ENCODE measurements at regions not wholly inside any gene's neighbourhood (a gene's known extent, or its start where the extent isn't known, plus 50 kb on each side); places are given as distances from the start of the nearest gene placed in this dataset.

DNA sequence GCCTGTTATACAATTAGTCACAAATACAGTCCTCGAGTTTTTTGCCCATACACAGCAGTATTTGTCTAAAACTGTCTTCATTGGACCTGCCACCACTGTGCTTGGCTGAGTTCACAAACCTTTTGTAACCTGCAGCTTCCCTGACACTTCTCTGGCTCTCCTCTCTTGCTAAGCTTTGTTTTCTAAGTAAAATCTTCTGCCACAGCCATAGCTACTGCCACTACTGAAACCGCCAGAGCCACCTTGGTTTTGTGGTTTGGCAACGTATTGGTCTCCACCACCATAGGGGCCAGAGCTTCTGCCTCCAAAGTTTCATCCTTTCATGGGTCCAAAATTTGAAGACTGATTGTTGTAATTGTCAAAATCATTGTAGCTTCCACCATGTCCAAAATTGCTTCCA, 668.2 kb upstream of the BRINP3 start:
- TF ChIP-seq LARP7 (IDR thresholded peaks at IDR 0.05) (no peak), TCF7L2 (IDR thresholded peaks at IDR 0.05; ENCODE audit: low read depth, low read length) (no peak), RAD21 (CRISPR knock-in tag; conservative IDR thresholded peaks at IDR 0.05 in 1 of 2, IDR thresholded peaks at IDR 0.05 in 1 of 2) (no peak), SAP30 (IDR thresholded peaks at IDR 0.05; ENCODE audit: borderline replicate concordance, insufficient read depth, low read depth, low read length, poor library complexity, severe bottlenecking) (no peak), KDM2B (CRISPR knock-in tag; IDR thresholded peaks at IDR 0.05) (no peak), POLR2A (conservative IDR thresholded peaks at IDR 0.05) (no peak), BHLHE40 (IDR thresholded peaks at IDR 0.05; ENCODE audit: low read length) (no peak), SOX6 (IDR thresholded peaks at IDR 0.05) (no peak), POLR2AphosphoS5 (IDR thresholded peaks at IDR 0.05; ENCODE audit: control insufficient read depth, insufficient read depth, low read depth, low read length) (no peak), MAZ (CRISPR knock-in tag; conservative IDR thresholded peaks at IDR 0.05 in 1 of 2, IDR thresholded peaks at IDR 0.05 in 1 of 2) (no peak)
- TF ChIP-seq, protein P1, sequence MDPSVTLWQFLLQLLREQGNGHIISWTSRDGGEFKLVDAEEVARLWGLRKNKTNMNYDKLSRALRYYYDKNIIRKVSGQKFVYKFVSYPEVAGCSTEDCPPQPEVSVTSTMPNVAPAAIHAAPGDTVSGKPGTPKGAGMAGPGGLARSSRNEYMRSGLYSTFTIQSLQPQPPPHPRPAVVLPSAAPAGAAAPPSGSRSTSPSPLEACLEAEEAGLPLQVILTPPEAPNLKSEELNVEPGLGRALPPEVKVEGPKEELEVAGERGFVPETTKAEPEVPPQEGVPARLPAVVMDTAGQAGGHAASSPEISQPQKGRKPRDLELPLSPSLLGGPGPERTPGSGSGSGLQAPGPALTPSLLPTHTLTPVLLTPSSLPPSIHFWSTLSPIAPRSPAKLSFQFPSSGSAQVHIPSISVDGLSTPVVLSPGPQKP (CRISPR knock-in tag; IDR thresholded peaks at IDR 0.05), result no peak
- TF ChIP-seq, protein P2, sequence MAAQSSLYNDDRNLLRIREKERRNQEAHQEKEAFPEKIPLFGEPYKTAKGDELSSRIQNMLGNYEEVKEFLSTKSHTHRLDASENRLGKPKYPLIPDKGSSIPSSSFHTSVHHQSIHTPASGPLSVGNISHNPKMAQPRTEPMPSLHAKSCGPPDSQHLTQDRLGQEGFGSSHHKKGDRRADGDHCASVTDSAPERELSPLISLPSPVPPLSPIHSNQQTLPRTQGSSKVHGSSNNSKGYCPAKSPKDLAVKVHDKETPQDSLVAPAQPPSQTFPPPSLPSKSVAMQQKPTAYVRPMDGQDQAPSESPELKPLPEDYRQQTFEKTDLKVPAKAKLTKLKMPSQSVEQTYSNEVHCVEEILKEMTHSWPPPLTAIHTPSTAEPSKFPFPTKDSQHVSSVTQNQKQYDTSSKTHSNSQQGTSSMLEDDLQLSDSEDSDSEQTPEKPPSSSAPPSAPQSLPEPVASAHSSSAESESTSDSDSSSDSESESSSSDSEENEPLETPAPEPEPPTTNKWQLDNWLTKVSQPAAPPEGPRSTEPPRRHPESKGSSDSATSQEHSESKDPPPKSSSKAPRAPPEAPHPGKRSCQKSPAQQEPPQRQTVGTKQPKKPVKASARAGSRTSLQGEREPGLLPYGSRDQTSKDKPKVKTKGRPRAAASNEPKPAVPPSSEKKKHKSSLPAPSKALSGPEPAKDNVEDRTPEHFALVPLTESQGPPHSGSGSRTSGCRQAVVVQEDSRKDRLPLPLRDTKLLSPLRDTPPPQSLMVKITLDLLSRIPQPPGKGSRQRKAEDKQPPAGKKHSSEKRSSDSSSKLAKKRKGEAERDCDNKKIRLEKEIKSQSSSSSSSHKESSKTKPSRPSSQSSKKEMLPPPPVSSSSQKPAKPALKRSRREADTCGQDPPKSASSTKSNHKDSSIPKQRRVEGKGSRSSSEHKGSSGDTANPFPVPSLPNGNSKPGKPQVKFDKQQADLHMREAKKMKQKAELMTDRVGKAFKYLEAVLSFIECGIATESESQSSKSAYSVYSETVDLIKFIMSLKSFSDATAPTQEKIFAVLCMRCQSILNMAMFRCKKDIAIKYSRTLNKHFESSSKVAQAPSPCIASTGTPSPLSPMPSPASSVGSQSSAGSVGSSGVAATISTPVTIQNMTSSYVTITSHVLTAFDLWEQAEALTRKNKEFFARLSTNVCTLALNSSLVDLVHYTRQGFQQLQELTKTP (IDR thresholded peaks at IDR 0.05; ENCODE audit: low read depth in 1 of 2, partially characterized antibody in 2 of 2), result no peak
- TF ChIP-seq, protein P3, sequence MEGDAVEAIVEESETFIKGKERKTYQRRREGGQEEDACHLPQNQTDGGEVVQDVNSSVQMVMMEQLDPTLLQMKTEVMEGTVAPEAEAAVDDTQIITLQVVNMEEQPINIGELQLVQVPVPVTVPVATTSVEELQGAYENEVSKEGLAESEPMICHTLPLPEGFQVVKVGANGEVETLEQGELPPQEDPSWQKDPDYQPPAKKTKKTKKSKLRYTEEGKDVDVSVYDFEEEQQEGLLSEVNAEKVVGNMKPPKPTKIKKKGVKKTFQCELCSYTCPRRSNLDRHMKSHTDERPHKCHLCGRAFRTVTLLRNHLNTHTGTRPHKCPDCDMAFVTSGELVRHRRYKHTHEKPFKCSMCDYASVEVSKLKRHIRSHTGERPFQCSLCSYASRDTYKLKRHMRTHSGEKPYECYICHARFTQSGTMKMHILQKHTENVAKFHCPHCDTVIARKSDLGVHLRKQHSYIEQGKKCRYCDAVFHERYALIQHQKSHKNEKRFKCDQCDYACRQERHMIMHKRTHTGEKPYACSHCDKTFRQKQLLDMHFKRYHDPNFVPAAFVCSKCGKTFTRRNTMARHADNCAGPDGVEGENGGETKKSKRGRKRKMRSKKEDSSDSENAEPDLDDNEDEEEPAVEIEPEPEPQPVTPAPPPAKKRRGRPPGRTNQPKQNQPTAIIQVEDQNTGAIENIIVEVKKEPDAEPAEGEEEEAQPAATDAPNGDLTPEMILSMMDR (IDR thresholded peaks at IDR 0.05 in 2 of 3, conservative IDR thresholded peaks at IDR 0.05 in 1 of 3; ENCODE audit: insufficient read depth in 2 of 3, low read depth in 1 of 3, low read length in 3 of 3), result no peak
